ENCODE measurements at regions not wholly inside any gene's neighbourhood (a gene's known extent, or its start where the extent isn't known, plus 50 kb on each side); places are given as distances from the start of the nearest gene placed in this dataset.

DNA sequence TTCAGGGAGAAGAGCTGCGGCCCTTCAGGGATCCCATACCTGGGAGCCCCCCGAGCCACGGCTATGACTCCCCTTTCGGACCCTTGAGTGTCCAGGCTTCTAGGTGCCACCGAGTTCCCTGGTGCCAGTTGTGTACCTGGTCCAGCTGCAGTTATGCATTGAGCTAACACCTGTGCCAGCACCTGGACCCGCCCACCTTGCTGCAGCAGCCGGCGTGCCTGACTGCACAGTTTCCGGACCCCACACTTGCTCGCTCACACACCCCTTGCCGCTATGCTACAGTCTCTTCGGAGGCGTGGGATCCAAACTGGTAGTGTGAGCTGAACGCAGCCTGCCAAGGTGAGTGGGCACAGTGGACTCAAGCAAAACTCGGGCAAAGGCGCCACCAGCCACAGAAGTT lies 284.5 kb upstream of the ROBO1 start:
- TF ChIP-seq, protein P1, sequence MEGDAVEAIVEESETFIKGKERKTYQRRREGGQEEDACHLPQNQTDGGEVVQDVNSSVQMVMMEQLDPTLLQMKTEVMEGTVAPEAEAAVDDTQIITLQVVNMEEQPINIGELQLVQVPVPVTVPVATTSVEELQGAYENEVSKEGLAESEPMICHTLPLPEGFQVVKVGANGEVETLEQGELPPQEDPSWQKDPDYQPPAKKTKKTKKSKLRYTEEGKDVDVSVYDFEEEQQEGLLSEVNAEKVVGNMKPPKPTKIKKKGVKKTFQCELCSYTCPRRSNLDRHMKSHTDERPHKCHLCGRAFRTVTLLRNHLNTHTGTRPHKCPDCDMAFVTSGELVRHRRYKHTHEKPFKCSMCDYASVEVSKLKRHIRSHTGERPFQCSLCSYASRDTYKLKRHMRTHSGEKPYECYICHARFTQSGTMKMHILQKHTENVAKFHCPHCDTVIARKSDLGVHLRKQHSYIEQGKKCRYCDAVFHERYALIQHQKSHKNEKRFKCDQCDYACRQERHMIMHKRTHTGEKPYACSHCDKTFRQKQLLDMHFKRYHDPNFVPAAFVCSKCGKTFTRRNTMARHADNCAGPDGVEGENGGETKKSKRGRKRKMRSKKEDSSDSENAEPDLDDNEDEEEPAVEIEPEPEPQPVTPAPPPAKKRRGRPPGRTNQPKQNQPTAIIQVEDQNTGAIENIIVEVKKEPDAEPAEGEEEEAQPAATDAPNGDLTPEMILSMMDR (conservative IDR thresholded peaks at IDR 0.05): no peak
- H3K27ac ChIP-seq: no peak overlapping the region

DNA sequence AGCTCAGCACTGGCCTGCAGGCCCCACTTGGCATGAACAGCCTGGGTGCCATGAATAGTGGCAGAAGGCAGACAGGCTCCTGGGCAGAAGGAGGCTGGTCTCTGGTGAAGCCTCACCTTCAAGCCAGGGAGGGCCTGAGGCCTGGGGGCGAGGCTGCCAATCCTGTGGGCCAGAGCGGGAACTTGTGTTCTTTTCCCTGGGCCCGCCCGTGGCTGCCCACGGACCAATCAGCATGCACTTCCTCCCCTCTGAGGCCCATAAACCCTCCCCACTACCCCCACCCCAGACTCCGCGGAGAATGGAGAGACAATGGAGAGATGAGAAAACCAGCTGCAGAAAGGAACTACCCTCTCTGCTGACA lies 283.8 kb upstream of the ROBO1 start:
- no peak overlapping the region for H3K27ac ChIP-seq
- TF ChIP-seq, protein P1 (conservative IDR thresholded peaks at IDR 0.05): no peak

DNA sequence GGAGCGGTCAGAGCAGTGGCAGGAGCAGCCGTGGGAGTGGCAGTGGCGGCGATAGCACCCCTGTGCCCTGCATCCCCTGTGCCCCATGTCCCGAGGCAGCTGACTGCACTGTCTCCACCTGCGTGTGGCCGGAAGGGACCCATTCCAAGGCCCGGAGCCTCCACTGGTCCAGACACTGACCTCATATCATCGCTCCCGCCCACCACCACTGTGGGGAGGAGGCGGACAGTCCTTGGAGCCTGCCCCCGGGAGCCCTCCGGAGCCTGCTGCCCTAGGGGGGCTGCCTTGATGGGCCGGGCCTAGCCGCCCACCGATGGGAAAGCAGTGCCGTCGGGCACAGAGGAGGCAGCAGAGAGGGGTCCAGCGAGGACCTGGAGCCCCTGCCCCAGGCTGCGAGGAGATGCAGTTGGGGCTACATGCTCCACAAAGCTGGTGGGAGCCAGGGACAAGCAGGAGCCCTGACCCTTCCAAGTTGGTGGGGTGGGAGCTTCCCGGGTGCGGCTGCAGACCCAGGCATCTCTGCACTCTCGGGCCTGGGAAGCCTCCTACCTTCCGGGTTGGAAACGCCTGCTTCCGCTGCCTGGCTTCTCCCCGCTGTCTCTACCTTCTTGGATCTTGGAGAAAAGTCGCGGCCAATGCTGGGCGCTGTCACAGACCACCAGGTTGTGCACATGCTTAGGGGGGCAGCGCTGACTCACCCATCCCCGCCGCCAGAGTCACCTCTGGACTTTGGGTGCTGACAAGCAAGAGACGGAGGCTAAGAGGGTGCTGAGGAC lies 283.2 kb upstream of the ROBO1 start:
- H3K27ac ChIP-seq: no peak overlapping the region
- TF ChIP-seq, protein P1 (conservative IDR thresholded peaks at IDR 0.05): no peak

DNA sequence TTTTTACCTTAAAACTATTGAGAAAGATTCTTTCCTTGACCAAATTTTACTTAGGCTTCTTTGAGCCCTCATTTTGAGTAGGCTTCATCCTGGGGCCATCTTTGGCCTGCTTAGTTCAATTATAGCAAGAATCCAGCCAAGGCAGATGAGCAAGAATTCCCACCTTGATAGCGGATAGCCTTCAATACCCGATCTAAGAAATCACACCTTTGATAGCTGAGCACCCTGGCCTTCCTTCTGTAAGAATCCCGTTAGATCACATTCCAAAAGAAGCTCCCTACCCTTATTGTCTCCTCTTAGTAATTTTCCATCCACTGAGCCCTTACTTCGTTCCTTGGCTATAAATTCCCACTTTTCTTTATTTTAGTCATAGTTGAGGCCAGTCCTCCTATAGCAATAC lies 275.4 kb upstream of the ROBO1 start:
- TF ChIP-seq, protein P1 (conservative IDR thresholded peaks at IDR 0.05): no peak
- H3K27ac ChIP-seq: no peak overlapping the region

DNA sequence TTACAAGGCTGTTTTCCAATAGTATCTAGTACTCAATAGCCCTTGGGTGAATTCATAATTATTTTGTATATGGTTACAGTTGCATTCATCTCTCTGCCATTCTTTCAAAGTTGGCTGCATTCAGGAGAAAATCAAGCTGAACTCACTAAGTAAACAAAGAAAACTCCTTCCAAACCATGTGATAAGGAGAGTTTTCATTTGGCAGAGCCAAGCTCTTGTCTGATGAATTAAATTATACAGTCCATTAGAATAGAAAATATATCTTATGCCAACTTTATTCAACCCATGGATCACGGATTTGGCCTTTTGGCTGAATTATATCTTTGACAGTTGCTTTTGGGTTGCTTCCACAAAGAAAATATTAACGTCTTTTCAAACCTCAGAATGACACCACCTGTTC lies 272.3 kb upstream of the ROBO1 start:
- H3K27ac ChIP-seq: no peak overlapping the region
- TF ChIP-seq, protein P1 (conservative IDR thresholded peaks at IDR 0.05): no peak

DNA sequence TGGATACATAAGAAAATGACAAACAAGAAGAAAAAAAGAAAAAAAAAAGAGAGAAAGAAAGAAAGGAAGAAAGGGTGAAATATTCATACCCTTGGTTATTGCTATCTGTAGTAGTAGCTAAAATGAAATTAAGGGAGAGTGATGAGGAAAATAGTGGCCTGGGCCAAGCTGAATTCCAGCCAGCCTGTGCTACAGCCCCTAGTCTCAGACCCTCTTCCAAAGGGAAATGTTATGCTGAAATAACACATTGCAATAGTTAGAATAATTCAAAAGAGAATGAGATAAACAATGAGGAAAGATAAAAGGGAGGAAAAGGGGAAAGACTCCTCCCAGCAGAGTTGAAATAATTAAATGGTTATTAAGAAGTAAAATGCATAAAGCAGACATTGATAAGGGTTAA lies 268.4 kb upstream of the ROBO1 start:
- TF ChIP-seq, protein P1 (conservative IDR thresholded peaks at IDR 0.05): no peak
- no peak overlapping the region for H3K27ac ChIP-seq

DNA sequence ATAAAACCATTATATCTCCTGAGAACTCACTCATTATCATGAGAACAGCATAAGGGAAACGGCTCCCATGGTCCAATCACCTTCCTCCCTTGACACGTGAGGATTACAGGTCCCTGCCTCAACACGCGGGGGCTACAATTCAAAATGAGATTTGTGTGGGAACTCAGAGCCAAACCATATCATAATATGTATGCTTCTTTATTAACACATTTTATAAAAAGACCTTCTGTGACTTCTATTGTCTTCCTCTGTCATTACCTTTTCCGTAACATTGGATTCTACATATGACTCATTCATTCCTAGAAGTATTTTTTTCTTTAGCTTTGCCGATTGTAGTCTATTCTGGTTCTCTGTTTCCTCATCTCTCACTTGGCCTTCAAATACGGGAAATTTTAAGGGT lies 267.2 kb upstream of the ROBO1 start:
- TF ChIP-seq, protein P1 (conservative IDR thresholded peaks at IDR 0.05): no peak

More for the DNA sequence above, 267.2 kb upstream of the ROBO1 start:
- H3K27ac ChIP-seq: no peak overlapping the region
